ENCODE measurements at regions not wholly inside any gene's neighbourhood (a gene's known extent, or its start where the extent isn't known, plus 50 kb on each side); places are given as distances from the start of the nearest gene placed in this dataset.

GRCh38 chr4:24287096-24287495 lies 297.3 kb downstream of the DHX15 start:
- no peak for DNase-seq (ENCODE audit: low spot score)
- no peak for TF ChIP-seq CTCF (IDR thresholded peaks at IDR 0.05; ENCODE audit: extremely low read depth, insufficient read depth, missing control alignments)
- in situ Hi-C loops (cut with MboI; ENCODE audit: low pct_unique_long_range_greater_than_20kb, low sequenced_read_pairs, unreplicated experiment) = no loop called here

- TF ChIP-seq CTCF (IDR thresholded peaks at IDR 0.05; ENCODE audit: extremely low read depth, insufficient read depth, missing control alignments) = no peak
- in situ Hi-C loops (cut with MboI; ENCODE audit: low pct_unique_long_range_greater_than_20kb, low sequenced_read_pairs, unreplicated experiment) = no loop called here
- DNase-seq (ENCODE audit: low spot score) = no peak
Measured at GRCh38 chr4:24285759-24286158, 298.6 kb downstream of the DHX15 start.

- no peak for TF ChIP-seq CTCF (IDR thresholded peaks at IDR 0.05; ENCODE audit: extremely low read depth, insufficient read depth, missing control alignments)
- in situ Hi-C loops (cut with MboI; ENCODE audit: low pct_unique_long_range_greater_than_20kb, low sequenced_read_pairs, unreplicated experiment) = no loop called here
- no peak for DNase-seq (ENCODE audit: low spot score)
Measured at GRCh38 chr4:24282446-24282845, 301.9 kb downstream of the DHX15 start.

GRCh38 chr4:24279911-24280375 lies 304.4 kb downstream of the DHX15 start:
- TF ChIP-seq CTCF (IDR thresholded peaks at IDR 0.05; ENCODE audit: extremely low read depth, insufficient read depth, missing control alignments) = no peak
- in situ Hi-C loops (cut with MboI; ENCODE audit: low pct_unique_long_range_greater_than_20kb, low sequenced_read_pairs, unreplicated experiment) = no loop called here
- no peak for DNase-seq (ENCODE audit: low spot score)

- DNase-seq (ENCODE audit: low spot score) = no peak
- in situ Hi-C loops (cut with MboI; ENCODE audit: low pct_unique_long_range_greater_than_20kb, low sequenced_read_pairs, unreplicated experiment) = no loop called here
- TF ChIP-seq CTCF (IDR thresholded peaks at IDR 0.05; ENCODE audit: extremely low read depth, insufficient read depth, missing control alignments) = no peak
Measured at GRCh38 chr4:24279469-24279868, 304.9 kb downstream of the DHX15 start.

GRCh38 chr4:24278693-24279092 lies 305.7 kb downstream of the DHX15 start:
- in situ Hi-C loops (cut with MboI; ENCODE audit: low pct_unique_long_range_greater_than_20kb, low sequenced_read_pairs, unreplicated experiment) = no loop called here
- DNase-seq (ENCODE audit: low spot score) = no peak
- no peak for TF ChIP-seq CTCF (IDR thresholded peaks at IDR 0.05; ENCODE audit: extremely low read depth, insufficient read depth, missing control alignments)
